Transverse colon (tissue), 4 donors: ENCODE measurements at regions not wholly inside any gene's neighbourhood (a gene's known extent, or its start where the extent isn't known, plus 50 kb on each side); places are given as distances from the start of the nearest gene placed in this dataset.

Experiments
- DNase-seq: peaks from one replicate; pipeline ENCODE4 v3.0.0-alpha.2; 2019
- H3K27ac ChIP-seq, 4 donors: fragments of 200-600 bp; sonication (generic); 2 replicates each; pipeline ENCODE4 v1.5.1; 2016 to 2018; ENCODE audit warnings: inconsistent platforms in 4 of 4
- H3K27me3 ChIP-seq: fragments of 200-600 bp; sonication (generic); 2 replicates; pipeline ENCODE4 v1.5.1; 2017; ENCODE audit warnings: inconsistent platforms
- H3K36me3 ChIP-seq, 4 donors: fragments of 200-600 bp; sonication (generic); 2 replicates each; pipeline ENCODE4 v1.5.1; 2017 to 2019; ENCODE audit warnings: inconsistent platforms in 4 of 4
- H3K4me1 ChIP-seq, 4 donors: fragments of 200-600 bp; sonication (generic); 2 replicates each; pipeline ENCODE4 v1.5.1; 2017 to 2020; ENCODE audit warnings: inconsistent platforms in 4 of 4
- H3K4me3 ChIP-seq, 4 donors: fragments of 200-600 bp; sonication (generic); 1 replicate in 1 of 4; 2 replicates in 3 of 4; pipeline versions ENCODE4 v1.5.1 to v1.6.1; 2017 to 2019; ENCODE audit warnings: inconsistent platforms in 4 of 4
- H3K9me3 ChIP-seq, 2 donors: fragments of 200-600 bp; sonication (generic); 2 replicates each; pipeline ENCODE4 v1.5.1; 2017 to 2019; ENCODE audit warnings: inconsistent platforms in 2 of 2
- EP300 ChIP-seq: sonication (generic); formaldehyde crosslinking; IDR thresholded peaks from one replicate; pipeline ENCODE4 v1.6.1; 2017; ENCODE audit warnings: antibody characterized with exemption, low read depth
- POLR2A ChIP-seq: fragments of 450-650 bp; IDR thresholded peaks from one replicate; pipeline ENCODE4 v1.6.1; 2016; ENCODE audit warnings: antibody characterized with exemption, mild to moderate bottlenecking, moderate library complexity
- POLR2AphosphoS5 ChIP-seq, 3 donors: sonication (generic); formaldehyde crosslinking; IDR thresholded peaks; one replicate each; pipeline ENCODE4 v1.6.1; 2016; ENCODE audit warnings: antibody characterized with exemption in 3 of 3
- WGBS, 2 donors: methylation state at CpG; one replicate each; pipeline ENCODE4 v1.1.5; 2018; ENCODE audit warnings: low coverage in 1 of 2; 5-methylcytosine and 5-hydroxymethylcytosine counted together
- in situ Hi-C, 4 donors: fragments of 200-750 bp; cut with MboI; loops; one replicate each; pipeline versions ENCODE4 v1.15.0 to v1.15.1; 2017; ENCODE audit warnings: low sequenced_read_pairs in 3 of 4, low pct_ligation_motif_present in 1 of 4, low pct_unique_long_range_greater_than_20kb in 1 of 4
- intact Hi-C: fragments of 100-400 bp; cut with DNase I; formaldehyde crosslinking; loops from one replicate; pipeline ENCODE4 v1.15.1; 2023; ENCODE audit warnings: low total_unique reads
- TF ChIP-seq, protein P1 (sequence below), 5 experiments: fragments of 200-600 bp in 3 of 5; fragments of 450-650 bp in 2 of 5; sonication (generic) in 3 of 5; IDR thresholded peaks; 1 replicate in 2 of 5; 2 replicates in 3 of 5; pipeline ENCODE4 v1.5.1; 2016 to 2017; ENCODE audit warnings: antibody characterized with exemption in 5 of 5, inconsistent platforms in 3 of 5, mild to moderate bottlenecking in 2 of 5, moderate library complexity in 1 of 5

- intact Hi-C loops (no loop called here), in situ Hi-C loops (no loop called here)
- Histone ChIP-seq H3K27ac (no peak overlapping the region), H3K36me3 (no peaks in the 10 kb centered on the region), H3K27me3 (peaks cover 58% of the 10 kb centered on the region), H3K9me3 (peaks cover 8% of the 10 kb centered on the region in 2 donors), H3K4me1 (no peaks in the 10 kb centered on the region), H3K4me3 (no peak overlapping the region)
- TF ChIP-seq, protein P1, sequence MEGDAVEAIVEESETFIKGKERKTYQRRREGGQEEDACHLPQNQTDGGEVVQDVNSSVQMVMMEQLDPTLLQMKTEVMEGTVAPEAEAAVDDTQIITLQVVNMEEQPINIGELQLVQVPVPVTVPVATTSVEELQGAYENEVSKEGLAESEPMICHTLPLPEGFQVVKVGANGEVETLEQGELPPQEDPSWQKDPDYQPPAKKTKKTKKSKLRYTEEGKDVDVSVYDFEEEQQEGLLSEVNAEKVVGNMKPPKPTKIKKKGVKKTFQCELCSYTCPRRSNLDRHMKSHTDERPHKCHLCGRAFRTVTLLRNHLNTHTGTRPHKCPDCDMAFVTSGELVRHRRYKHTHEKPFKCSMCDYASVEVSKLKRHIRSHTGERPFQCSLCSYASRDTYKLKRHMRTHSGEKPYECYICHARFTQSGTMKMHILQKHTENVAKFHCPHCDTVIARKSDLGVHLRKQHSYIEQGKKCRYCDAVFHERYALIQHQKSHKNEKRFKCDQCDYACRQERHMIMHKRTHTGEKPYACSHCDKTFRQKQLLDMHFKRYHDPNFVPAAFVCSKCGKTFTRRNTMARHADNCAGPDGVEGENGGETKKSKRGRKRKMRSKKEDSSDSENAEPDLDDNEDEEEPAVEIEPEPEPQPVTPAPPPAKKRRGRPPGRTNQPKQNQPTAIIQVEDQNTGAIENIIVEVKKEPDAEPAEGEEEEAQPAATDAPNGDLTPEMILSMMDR (IDR thresholded peaks at IDR 0.05), result no peak
- DNase-seq, result no peak
- WGBS, 2 donors, result 52 to 57% methylated on average over 7 to 14 of the region's 22 CpGs
These were observed 122.3 kb downstream of the BRD1 start for GRCh38 chr22:49705216-49705971.

- no peak for DNase-seq
- Histone ChIP-seq H3K27me3 (peaks cover 51% of the 10 kb centered on the region), H3K4me3 (no peak overlapping the region), H3K27ac (no peak overlapping the region), H3K9me3 (peaks cover 8% of the 10 kb centered on the region in 2 donors), H3K4me1 (no peaks in the 10 kb centered on the region), H3K36me3 (no peaks in the 10 kb centered on the region)
- TF ChIP-seq POLR2AphosphoS5 (IDR thresholded peaks at IDR 0.05), result no peak
- WGBS, 2 donors, result 60% methylated on average over 36 of the region's 39 CpGs; no CpG with 5 or more reads in 1 of the 2 donors
- in situ Hi-C loops, result no loop called here
- intact Hi-C loops, result no loop called here
These were observed 123.1 kb downstream of the BRD1 start for GRCh38 chr22:49704345-49705215.

DNA sequence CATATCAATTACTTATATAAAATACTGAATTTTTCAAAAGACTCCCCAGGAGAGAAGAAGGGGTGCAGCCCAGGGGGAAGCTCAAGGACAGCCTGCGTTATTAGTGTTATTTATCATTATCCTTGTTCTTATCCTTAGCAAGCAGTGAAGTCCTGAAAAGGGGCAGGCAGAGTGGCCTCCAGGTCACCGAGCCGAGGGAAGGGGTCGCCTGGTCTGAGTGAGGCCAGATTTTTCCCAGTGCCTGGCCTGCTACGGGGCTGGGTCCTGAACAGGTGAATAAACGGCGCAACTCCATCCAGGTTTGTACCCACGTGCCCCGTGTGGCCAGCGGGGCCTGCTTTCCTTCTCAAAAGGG lies 123.7 kb downstream of the BRD1 start:
- Histone ChIP-seq H3K27ac (no peak overlapping the region), H3K27me3 (peaks cover 44% of the 10 kb centered on the region), H3K4me1 (no peaks in the 10 kb centered on the region), H3K36me3 (no peaks in the 10 kb centered on the region), H3K4me3 (no peak overlapping the region), H3K9me3 (peaks cover 8% of the 10 kb centered on the region in 2 donors)
- TF ChIP-seq POLR2AphosphoS5 (IDR thresholded peaks at IDR 0.05) (no peak), POLR2A (no peak), EP300 (no peak)
- TF ChIP-seq, protein P1 (IDR thresholded peaks at IDR 0.05), result no peak
- in situ Hi-C loops (no loop called here), intact Hi-C loops (no loop called here)
- DNase-seq, result no peak
- WGBS, 2 donors, result 63 to 72% methylated on average over 1 to 10 of the region's 10 CpGs

GRCh38 chr22:49703505-49703904 lies 124.2 kb downstream of the BRD1 start:
- H3K9me3 ChIP-seq, result peaks cover 8% of the 10 kb centered on the region in 2 donors
- H3K27me3 ChIP-seq, result peaks cover 43% of the 10 kb centered on the region
- intact Hi-C loops, result no loop called here
- no peaks in the 10 kb centered on the region for H3K36me3 ChIP-seq
- in situ Hi-C loops, result no loop called here
- WGBS, 2 donors, result 60 to 73% methylated on average over 12 to 15 of the region's 15 CpGs
- TF ChIP-seq POLR2A, result no peak
- TF ChIP-seq EP300, result no peak
- no peak for TF ChIP-seq POLR2AphosphoS5 (IDR thresholded peaks at IDR 0.05)
- TF ChIP-seq, protein P1 (IDR thresholded peaks at IDR 0.05), result no peak
- H3K4me3 ChIP-seq, result no peak overlapping the region
- H3K27ac ChIP-seq, result no peak overlapping the region
- no peaks in the 10 kb centered on the region for H3K4me1 ChIP-seq
- no peak for DNase-seq
